ENCODE measurements at regions not wholly inside any gene's neighbourhood (a gene's known extent, or its start where the extent isn't known, plus 50 kb on each side); places are given as distances from the start of the nearest gene placed in this dataset.

- Mint-ChIP-seq H3K36me3 (no peaks in the 10 kb centered on the region), H3K9me3 (peaks cover 11% of the 10 kb centered on the region), H3K27me3 (ENCODE audit: low read depth) (no peaks in the 10 kb centered on the region; the same call in 1 of the 2 replicates), H3K27ac (no peak overlapping the region), H3K4me1 (peaks cover 14% of the 10 kb centered on the region), H3K4me3 (no peak overlapping the region)
- no peak for TF ChIP-seq ZNF416 (CRISPR knock-in tag; IDR thresholded peaks at IDR 0.05)
- TF ChIP-seq E2F5 (CRISPR knock-in tag; IDR thresholded peaks at IDR 0.05), result no peak
- TF ChIP-seq ATF3 (CRISPR knock-in tag; conservative IDR thresholded peaks at IDR 0.05), result no peak
- TF ChIP-seq, protein P1, sequence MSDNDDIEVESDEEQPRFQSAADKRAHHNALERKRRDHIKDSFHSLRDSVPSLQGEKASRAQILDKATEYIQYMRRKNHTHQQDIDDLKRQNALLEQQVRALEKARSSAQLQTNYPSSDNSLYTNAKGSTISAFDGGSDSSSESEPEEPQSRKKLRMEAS (CRISPR knock-in tag; IDR thresholded peaks at IDR 0.05), result no peak
- no peak for TF ChIP-seq HMGA2 (CRISPR knock-in tag; IDR thresholded peaks at IDR 0.05)
- TF ChIP-seq, protein P2, sequence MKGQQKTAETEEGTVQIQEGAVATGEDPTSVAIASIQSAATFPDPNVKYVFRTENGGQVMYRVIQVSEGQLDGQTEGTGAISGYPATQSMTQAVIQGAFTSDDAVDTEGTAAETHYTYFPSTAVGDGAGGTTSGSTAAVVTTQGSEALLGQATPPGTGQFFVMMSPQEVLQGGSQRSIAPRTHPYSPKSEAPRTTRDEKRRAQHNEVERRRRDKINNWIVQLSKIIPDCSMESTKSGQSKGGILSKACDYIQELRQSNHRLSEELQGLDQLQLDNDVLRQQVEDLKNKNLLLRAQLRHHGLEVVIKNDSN (CRISPR knock-in tag; IDR thresholded peaks at IDR 0.05), result no peak
- ChIA-PET POLR2A (no interaction called here), CTCF (no interaction called here)
- DNase-seq (ENCODE audit: low spot score), result no peak
- no peak for ATAC-seq
These were observed 199.0 kb downstream of the PTEN start for GRCh38 chr10:88062385-88062784.

DNA sequence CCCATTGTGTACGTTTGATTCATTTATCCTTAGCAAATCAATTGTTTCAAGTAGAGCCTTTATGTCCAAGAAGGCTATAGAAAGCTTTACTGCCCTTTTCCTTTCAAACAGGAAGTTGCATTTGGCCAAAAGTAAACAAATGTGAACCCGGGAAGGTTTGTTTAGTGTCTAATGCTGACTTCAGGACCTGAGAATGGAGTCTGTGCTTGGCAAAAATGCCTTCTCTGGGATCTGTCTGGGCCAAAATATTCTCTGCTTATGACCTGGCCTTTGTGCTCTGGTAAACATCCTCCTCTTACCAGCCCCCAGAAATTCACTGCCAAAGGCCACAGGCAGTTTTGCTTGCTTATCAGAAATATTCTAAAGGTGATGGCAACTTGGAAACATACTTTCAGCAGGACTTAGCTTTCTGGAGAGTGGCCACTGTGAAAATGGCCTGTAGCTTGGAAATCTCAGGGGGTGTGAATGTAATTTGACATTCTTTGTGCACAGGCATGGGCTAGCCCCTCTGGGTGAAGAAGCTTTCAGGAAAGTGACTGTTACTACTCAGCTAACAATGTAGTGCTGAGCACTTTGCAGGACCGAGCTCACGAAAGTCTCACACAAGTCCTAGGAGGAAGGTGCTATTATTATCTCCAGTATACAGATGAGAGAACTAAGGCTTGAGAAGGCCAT is 199.5 kb downstream of the PTEN start:
- ChIA-PET POLR2A (no interaction called here), CTCF (no interaction called here)
- ATAC-seq (no peak), DNase-seq (ENCODE audit: low spot score) (no peak)
- H3K4me1 Mint-ChIP-seq, result peaks cover 14% of the 10 kb centered on the region
- TF ChIP-seq MXD4 (CRISPR knock-in tag; IDR thresholded peaks at IDR 0.05; ENCODE audit: borderline replicate concordance) (no peak), ZNF423 (CRISPR knock-in tag; IDR thresholded peaks at IDR 0.05) (no peak), PRRX2 (CRISPR knock-in tag; IDR thresholded peaks at IDR 0.05) (no peak), GTF2I (CRISPR knock-in tag; conservative IDR thresholded peaks at IDR 0.05) (no peak), ZNF219 (CRISPR knock-in tag; IDR thresholded peaks at IDR 0.05; ENCODE audit: borderline replicate concordance) (no peak), ZNF121 (CRISPR knock-in tag; IDR thresholded peaks at IDR 0.05) (no peak), GABPB1 (CRISPR knock-in tag; IDR thresholded peaks at IDR 0.05) (no peak), AR (CRISPR knock-in tag; IDR thresholded peaks at IDR 0.05) (no peak), ZNF671 (CRISPR knock-in tag; IDR thresholded peaks at IDR 0.05) (no peak), E2F4 (CRISPR knock-in tag; IDR thresholded peaks at IDR 0.05; ENCODE audit: borderline replicate concordance, low read depth) (no peak)
- TF ChIP-seq, protein P3, sequence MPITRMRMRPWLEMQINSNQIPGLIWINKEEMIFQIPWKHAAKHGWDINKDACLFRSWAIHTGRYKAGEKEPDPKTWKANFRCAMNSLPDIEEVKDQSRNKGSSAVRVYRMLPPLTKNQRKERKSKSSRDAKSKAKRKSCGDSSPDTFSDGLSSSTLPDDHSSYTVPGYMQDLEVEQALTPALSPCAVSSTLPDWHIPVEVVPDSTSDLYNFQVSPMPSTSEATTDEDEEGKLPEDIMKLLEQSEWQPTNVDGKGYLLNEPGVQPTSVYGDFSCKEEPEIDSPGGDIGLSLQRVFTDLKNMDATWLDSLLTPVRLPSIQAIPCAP (CRISPR knock-in tag; IDR thresholded peaks at IDR 0.05), result no peak
- TF ChIP-seq, protein P4, sequence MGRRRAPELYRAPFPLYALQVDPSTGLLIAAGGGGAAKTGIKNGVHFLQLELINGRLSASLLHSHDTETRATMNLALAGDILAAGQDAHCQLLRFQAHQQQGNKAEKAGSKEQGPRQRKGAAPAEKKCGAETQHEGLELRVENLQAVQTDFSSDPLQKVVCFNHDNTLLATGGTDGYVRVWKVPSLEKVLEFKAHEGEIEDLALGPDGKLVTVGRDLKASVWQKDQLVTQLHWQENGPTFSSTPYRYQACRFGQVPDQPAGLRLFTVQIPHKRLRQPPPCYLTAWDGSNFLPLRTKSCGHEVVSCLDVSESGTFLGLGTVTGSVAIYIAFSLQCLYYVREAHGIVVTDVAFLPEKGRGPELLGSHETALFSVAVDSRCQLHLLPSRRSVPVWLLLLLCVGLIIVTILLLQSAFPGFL (CRISPR knock-in tag; IDR thresholded peaks at IDR 0.05; ENCODE audit: borderline replicate concordance), result no peak
- TF ChIP-seq, protein P5, sequence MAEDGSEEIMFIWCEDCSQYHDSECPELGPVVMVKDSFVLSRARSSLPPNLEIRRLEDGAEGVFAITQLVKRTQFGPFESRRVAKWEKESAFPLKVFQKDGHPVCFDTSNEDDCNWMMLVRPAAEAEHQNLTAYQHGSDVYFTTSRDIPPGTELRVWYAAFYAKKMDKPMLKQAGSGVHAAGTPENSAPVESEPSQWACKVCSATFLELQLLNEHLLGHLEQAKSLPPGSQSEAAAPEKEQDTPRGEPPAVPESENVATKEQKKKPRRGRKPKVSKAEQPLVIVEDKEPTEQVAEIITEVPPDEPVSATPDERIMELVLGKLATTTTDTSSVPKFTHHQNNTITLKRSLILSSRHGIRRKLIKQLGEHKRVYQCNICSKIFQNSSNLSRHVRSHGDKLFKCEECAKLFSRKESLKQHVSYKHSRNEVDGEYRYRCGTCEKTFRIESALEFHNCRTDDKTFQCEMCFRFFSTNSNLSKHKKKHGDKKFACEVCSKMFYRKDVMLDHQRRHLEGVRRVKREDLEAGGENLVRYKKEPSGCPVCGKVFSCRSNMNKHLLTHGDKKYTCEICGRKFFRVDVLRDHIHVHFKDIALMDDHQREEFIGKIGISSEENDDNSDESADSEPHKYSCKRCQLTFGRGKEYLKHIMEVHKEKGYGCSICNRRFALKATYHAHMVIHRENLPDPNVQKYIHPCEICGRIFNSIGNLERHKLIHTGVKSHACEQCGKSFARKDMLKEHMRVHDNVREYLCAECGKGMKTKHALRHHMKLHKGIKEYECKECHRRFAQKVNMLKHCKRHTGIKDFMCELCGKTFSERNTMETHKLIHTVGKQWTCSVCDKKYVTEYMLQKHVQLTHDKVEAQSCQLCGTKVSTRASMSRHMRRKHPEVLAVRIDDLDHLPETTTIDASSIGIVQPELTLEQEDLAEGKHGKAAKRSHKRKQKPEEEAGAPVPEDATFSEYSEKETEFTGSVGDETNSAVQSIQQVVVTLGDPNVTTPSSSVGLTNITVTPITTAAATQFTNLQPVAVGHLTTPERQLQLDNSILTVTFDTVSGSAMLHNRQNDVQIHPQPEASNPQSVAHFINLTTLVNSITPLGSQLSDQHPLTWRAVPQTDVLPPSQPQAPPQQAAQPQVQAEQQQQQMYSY (CRISPR knock-in tag; IDR thresholded peaks at IDR 0.05), result no peak
- no peak overlapping the region for H3K4me3 Mint-ChIP-seq
- H3K27ac Mint-ChIP-seq, result no peak overlapping the region
- no peaks in the 10 kb centered on the region; the same call in 1 of the 2 replicates for H3K27me3 Mint-ChIP-seq (ENCODE audit: low read depth)
- peaks cover 15% of the 10 kb centered on the region for H3K9me3 Mint-ChIP-seq
- H3K36me3 Mint-ChIP-seq, result no peaks in the 10 kb centered on the region
